Mesenchymal stem cell (in vitro differentiated cells and primary cell): ENCODE measurements at regions not wholly inside any gene's neighbourhood (a gene's known extent, or its start where the extent isn't known, plus 50 kb on each side); places are given as distances from the start of the nearest gene placed in this dataset.

Source experiments
- DNase-seq: peaks from one replicate; pipeline ENCODE4 v3.0.0-alpha.2; 2013
- H2AFZ ChIP-seq: one replicate; pipeline ENCODE4 v1.6.1; 2013; ENCODE audit warnings: low read depth, mild to moderate bottlenecking, control low read depth, inconsistent platforms, low read length, moderate library complexity
- H2AK5ac ChIP-seq: 2 replicates; pipeline ENCODE4 v1.6.1; 2013; ENCODE audit warnings: low read length, moderate library complexity, mild to moderate bottlenecking, inconsistent platforms; ENCODE audit not compliant: severe bottlenecking
- H2BK120ac ChIP-seq: one replicate; pipeline ENCODE4 v1.6.1; 2013; ENCODE audit warnings: low read depth, mild to moderate bottlenecking, inconsistent platforms, low read length, moderate library complexity
- H2BK12ac ChIP-seq, 2 experiments: one replicate each; pipeline ENCODE4 v1.6.1; 2013; ENCODE audit warnings: inconsistent platforms in 2 of 2, low read length in 2 of 2, mild to moderate bottlenecking in 2 of 2, moderate library complexity in 2 of 2, control low read depth in 1 of 2
- H2BK15ac ChIP-seq: one replicate; pipeline ENCODE4 v1.6.1; 2013; ENCODE audit warnings: mild to moderate bottlenecking, low read depth, inconsistent platforms; ENCODE audit not compliant: poor library complexity, severe bottlenecking
- H2BK5ac ChIP-seq: 2 replicates; pipeline ENCODE4 v1.6.1; 2013; ENCODE audit warnings: low read depth, mild to moderate bottlenecking, low read length, control low read depth, inconsistent platforms; ENCODE audit not compliant: poor library complexity, severe bottlenecking
- H3K14ac ChIP-seq, 2 experiments: one replicate each; pipeline ENCODE4 v1.6.1; 2013; ENCODE audit warnings: inconsistent platforms in 2 of 2, low read length in 2 of 2, control low read depth in 1 of 2, mild to moderate bottlenecking in 1 of 2, moderate library complexity in 1 of 2
- H3K18ac ChIP-seq, 2 experiments: one replicate each; pipeline ENCODE4 v1.6.1; 2013; ENCODE audit warnings: inconsistent platforms in 2 of 2, low read length in 2 of 2, control low read depth in 1 of 2, low read depth in 1 of 2, mild to moderate bottlenecking in 1 of 2
- H3K23ac ChIP-seq, 2 experiments: one replicate each; pipeline ENCODE4 v1.6.1; 2013; ENCODE audit warnings: inconsistent platforms in 2 of 2, low read length in 2 of 2, mild to moderate bottlenecking in 2 of 2, moderate library complexity in 2 of 2, control low read depth in 1 of 2
- H3K27ac ChIP-seq: 2 replicates; pipeline ENCODE4 v1.5.1; 2013; ENCODE audit warnings: mild to moderate bottlenecking, moderate library complexity, low read length, control low read depth, inconsistent platforms; ENCODE audit not compliant: poor library complexity, severe bottlenecking
- H3K27me3 ChIP-seq, 2 experiments: 2 replicates each; pipeline versions ENCODE4 v1.6.1 to v1.7.0; 2013; ENCODE audit warnings: low read length in 2 of 2, mild to moderate bottlenecking in 2 of 2, moderate library complexity in 2 of 2, control low read depth in 1 of 2, inconsistent platforms in 1 of 2; ENCODE audit not compliant: control insufficient read depth in 1 of 2, insufficient read depth in 1 of 2
- H3K36me3 ChIP-seq, 2 experiments: 2 replicates each; pipeline versions ENCODE4 v1.6.1 to v1.7.0; 2013; ENCODE audit warnings: low read length in 2 of 2, control low read depth in 1 of 2, inconsistent platforms in 1 of 2, low read depth in 1 of 2, mild to moderate bottlenecking in 1 of 2; ENCODE audit not compliant: insufficient read depth in 2 of 2, control insufficient read depth in 1 of 2
- H3K4ac ChIP-seq, 2 experiments: one replicate each; pipeline ENCODE4 v1.6.1; 2013; ENCODE audit warnings: inconsistent platforms in 2 of 2, low read length in 2 of 2, mild to moderate bottlenecking in 2 of 2, moderate library complexity in 2 of 2, control low read depth in 1 of 2, low read depth in 1 of 2
- H3K4me1 ChIP-seq: 2 replicates; pipeline ENCODE4 v1.6.1; 2013; ENCODE audit warnings: low read depth, low read length, control low read depth; ENCODE audit not compliant: control insufficient read depth, insufficient read depth
- H3K4me2 ChIP-seq: 2 replicates; pipeline ENCODE4 v1.6.1; 2013; ENCODE audit warnings: low read length, mild to moderate bottlenecking, inconsistent platforms; ENCODE audit not compliant: poor library complexity, severe bottlenecking
- H3K4me3 ChIP-seq, 2 experiments: 2 replicates each; pipeline versions ENCODE4 v1.5.1 to v1.7.0; 2013; ENCODE audit warnings: low read length in 2 of 2, mild to moderate bottlenecking in 2 of 2, control low read depth in 1 of 2, low read depth in 1 of 2; ENCODE audit not compliant: insufficient read depth in 1 of 2
- H3K79me1 ChIP-seq: replicated peaks from 2 replicates; pipeline ENCODE4 v1.6.1; 2013; ENCODE audit warnings: mild to moderate bottlenecking, control low read depth, low read length, inconsistent platforms; ENCODE audit not compliant: poor library complexity, severe bottlenecking
- H3K9ac ChIP-seq: 2 replicates; pipeline ENCODE4 v1.7.0; 2013; ENCODE audit warnings: mild to moderate bottlenecking, low read length, moderate library complexity
- H3K9me3 ChIP-seq: 2 replicates; pipeline ENCODE4 v1.7.0; 2013; ENCODE audit warnings: mild to moderate bottlenecking, low read length; ENCODE audit not compliant: control insufficient read depth
- H4K8ac ChIP-seq: one replicate; pipeline ENCODE4 v1.6.1; 2013; ENCODE audit warnings: inconsistent platforms, mild to moderate bottlenecking, low read length, moderate library complexity
- H4K91ac ChIP-seq: one replicate; pipeline ENCODE4 v1.6.1; 2013; ENCODE audit warnings: mild to moderate bottlenecking, low read length, inconsistent platforms
- WGBS: methylation state at CpG from one replicate; pipeline ENCODE4 v1.1.7; 2013; ENCODE audit warnings: mixed read lengths; 5-methylcytosine and 5-hydroxymethylcytosine counted together

DNA sequence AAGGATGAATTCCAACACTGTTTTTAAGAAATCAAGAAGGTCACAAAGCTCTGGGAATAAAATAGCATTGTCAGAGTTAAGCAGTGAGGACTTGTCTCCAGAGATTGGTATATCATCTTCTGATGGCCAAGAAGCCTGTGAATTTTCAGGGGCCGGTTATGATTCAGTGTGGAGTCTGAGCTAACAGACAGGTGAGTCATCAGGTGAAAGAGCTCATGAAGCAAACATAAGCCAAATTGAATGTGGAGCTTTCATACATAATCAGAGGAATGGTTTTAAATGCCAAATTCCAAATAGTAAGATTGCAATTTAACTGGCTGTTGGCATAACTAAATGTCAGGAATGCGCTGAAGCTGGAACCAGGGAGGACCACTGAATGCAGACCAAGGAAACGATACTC lies 494.2 kb downstream of the MTRR start:
- Histone ChIP-seq H3K27me3 (no peaks in the 10 kb centered on the region), H4K8ac (no peak overlapping the region), H3K36me3 (no peaks in the 10 kb centered on the region), H3K4me3 (no peak overlapping the region), H3K4me1 (no peaks in the 10 kb centered on the region), H3K9me3 (no peaks in the 10 kb centered on the region), H3K27ac (no peak overlapping the region), H4K91ac (no peak overlapping the region), H3K4ac (no peak overlapping the region), H2BK120ac (no peak overlapping the region), H3K23ac (no peak overlapping the region), H3K18ac (no peak overlapping the region), H3K14ac (no peak overlapping the region), H3K9ac (no peak overlapping the region), H3K4me2 (no peak overlapping the region), H3K79me1 (no peaks in the 10 kb centered on the region), H2AFZ (no peak overlapping the region), H2BK5ac (no peak overlapping the region), H2BK12ac (no peak overlapping the region), H2BK15ac (no peak overlapping the region), H2AK5ac (no peak overlapping the region)
- WGBS = 91% methylated on average over 3 of the region's 3 CpGs
- DNase-seq = no peak

DNA sequence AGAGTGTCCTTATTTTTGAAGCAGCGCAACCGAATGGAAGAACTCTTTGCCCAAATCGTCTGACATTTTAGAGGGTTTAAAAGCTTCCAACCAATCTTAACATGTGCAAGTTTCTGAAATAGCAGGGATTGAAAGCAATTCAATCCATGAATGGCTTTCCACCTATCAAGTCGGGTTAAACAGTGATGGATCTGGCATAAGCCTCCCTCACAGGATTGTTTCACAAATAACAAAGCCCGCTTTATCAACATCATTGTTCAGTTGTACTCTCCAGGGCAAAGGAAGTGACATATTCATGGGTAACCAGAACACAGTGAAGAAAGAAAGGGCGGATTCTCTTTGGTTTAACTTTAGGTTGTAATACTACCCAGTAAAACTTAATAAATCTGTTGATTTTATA lies 497.3 kb downstream of the MTRR start:
- Histone ChIP-seq H3K36me3 (no peaks in the 10 kb centered on the region), H3K79me1 (no peaks in the 10 kb centered on the region), H4K91ac (no peak overlapping the region), H2BK120ac (no peak overlapping the region), H2BK5ac (no peak overlapping the region), H3K4me3 (no peak overlapping the region), H3K27ac (no peak overlapping the region), H3K9me3 (no peaks in the 10 kb centered on the region), H2BK12ac (no peak overlapping the region), H4K8ac (no peak overlapping the region), H3K9ac (no peak overlapping the region), H3K4me2 (no peak overlapping the region), H2AFZ (no peak overlapping the region), H2AK5ac (no peak overlapping the region), H3K23ac (no peak overlapping the region), H3K4me1 (no peaks in the 10 kb centered on the region), H3K18ac (no peak overlapping the region), H3K27me3 (no peaks in the 10 kb centered on the region), H3K4ac (no peak overlapping the region), H2BK15ac (no peak overlapping the region), H3K14ac (no peak overlapping the region)
- WGBS = 73% methylated on average over 3 of the region's 6 CpGs
- DNase-seq = no peak

DNA sequence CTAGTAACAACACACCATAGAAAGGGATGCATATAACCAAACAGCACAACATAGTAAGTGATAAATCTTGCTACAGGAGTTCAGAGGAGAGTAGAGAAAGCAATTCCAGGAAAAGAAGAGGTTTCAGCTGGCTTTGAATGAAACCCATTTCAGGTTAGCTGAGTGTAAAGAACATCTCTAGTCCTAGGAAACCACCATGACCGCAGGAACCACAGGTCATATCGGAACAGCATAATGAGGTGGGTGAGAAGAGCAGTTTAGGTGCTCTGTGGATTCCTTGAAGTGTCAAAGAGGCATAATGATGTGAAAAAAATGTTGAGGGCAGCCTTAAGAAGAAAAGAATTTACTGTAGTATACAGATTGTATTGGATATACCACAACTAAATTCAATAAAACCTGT lies 507.5 kb downstream of the MTRR start:
- Histone ChIP-seq H3K79me1 (no peaks in the 10 kb centered on the region), H2BK12ac (no peak overlapping the region), H3K4me1 (no peaks in the 10 kb centered on the region), H3K14ac (no peak overlapping the region), H3K4me3 (no peak overlapping the region), H3K23ac (no peak overlapping the region), H2BK5ac (no peak overlapping the region), H3K27ac (no peak overlapping the region), H3K4ac (no peak overlapping the region), H3K9me3 (no peaks in the 10 kb centered on the region), H3K27me3 (no peaks in the 10 kb centered on the region), H3K9ac (no peak overlapping the region), H2AK5ac (no peak overlapping the region), H2BK120ac (no peak overlapping the region), H3K36me3 (no peaks in the 10 kb centered on the region), H4K8ac (no peak overlapping the region), H2AFZ (no peak overlapping the region), H2BK15ac (no peak overlapping the region), H3K4me2 (no peak overlapping the region), H4K91ac (no peak overlapping the region), H3K18ac (no peak overlapping the region)
- no peak for DNase-seq
- WGBS = 50% methylated on average over 2 of the region's 2 CpGs

DNA sequence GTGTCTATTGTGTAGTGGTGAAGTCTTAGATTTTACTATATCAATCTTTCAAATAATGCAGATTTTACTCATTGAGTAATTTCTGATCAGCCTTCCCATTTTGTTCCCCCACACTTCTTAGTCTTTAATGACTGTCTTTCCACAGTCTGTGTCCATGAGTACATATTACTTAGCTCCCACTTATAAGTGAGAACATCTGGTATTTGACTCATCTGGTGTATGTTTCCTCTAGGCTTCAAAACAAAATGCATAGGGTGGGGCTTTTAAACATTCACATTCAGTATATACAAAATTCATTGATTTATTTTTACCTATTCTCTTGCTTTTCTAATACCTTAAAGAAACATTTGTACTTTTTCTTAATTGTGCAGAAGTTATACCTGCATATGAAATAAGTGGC lies 513.0 kb downstream of the MTRR start:
- Histone ChIP-seq H3K4me1 (no peaks in the 10 kb centered on the region), H3K9me3 (no peaks in the 10 kb centered on the region), H2BK5ac (no peak overlapping the region), H4K91ac (no peak overlapping the region), H3K4me3 (no peak overlapping the region), H3K36me3 (no peaks in the 10 kb centered on the region), H3K9ac (no peak overlapping the region), H2BK120ac (no peak overlapping the region), H3K27ac (no peak overlapping the region), H3K14ac (no peak overlapping the region), H3K23ac (no peak overlapping the region), H3K4me2 (no peak overlapping the region), H2BK12ac (no peak overlapping the region), H2AK5ac (no peak overlapping the region), H3K79me1 (no peaks in the 10 kb centered on the region), H3K4ac (no peak overlapping the region), H2BK15ac (no peak overlapping the region), H3K27me3 (peaks cover 0 to 5% of the 10 kb centered on the region in 2 experiments), H3K18ac (no peak overlapping the region), H4K8ac (no peak overlapping the region), H2AFZ (no peak overlapping the region)
- DNase-seq = no peak
